Large intestine (tissue), 3 donors: ENCODE measurements at regions not wholly inside any gene's neighbourhood (a gene's known extent, or its start where the extent isn't known, plus 50 kb on each side); places are given as distances from the start of the nearest gene placed in this dataset.

Source experiments
- DNase-seq, 2 donors: peaks; one replicate each; pipeline versions ENCODE4 v3.0.0 to v3.0.0-alpha.2; 2013
- H3K27ac ChIP-seq: one replicate; pipeline ENCODE4 v1.5.1; 2013; ENCODE audit warnings: low read length
- H3K27me3 ChIP-seq: 2 replicates; pipeline ENCODE4 v1.6.1; 2013; ENCODE audit warnings: low read length; ENCODE audit not compliant: control insufficient read depth, insufficient read depth
- H3K36me3 ChIP-seq: 2 replicates; pipeline ENCODE4 v1.6.1; 2013; ENCODE audit warnings: low read length; ENCODE audit not compliant: control insufficient read depth, insufficient read depth
- H3K4me1 ChIP-seq: one replicate; pipeline ENCODE4 v1.6.1; 2013; ENCODE audit warnings: low read length; ENCODE audit not compliant: control insufficient read depth, insufficient read depth
- H3K4me3 ChIP-seq: one replicate; pipeline ENCODE4 v1.5.1; 2013; ENCODE audit warnings: low read length
- H3K9me3 ChIP-seq: one replicate; pipeline ENCODE4 v1.6.1; 2013; ENCODE audit warnings: mild to moderate bottlenecking, low read depth, low read length, moderate library complexity; ENCODE audit not compliant: control insufficient read depth
- WGBS: methylation state at CpG from one replicate; pipeline ENCODE4 v1.1.5; 2013; ENCODE audit warnings: low lambda C conversion rate; ENCODE audit not compliant: insufficient coverage; 5-methylcytosine and 5-hydroxymethylcytosine counted together

DNA sequence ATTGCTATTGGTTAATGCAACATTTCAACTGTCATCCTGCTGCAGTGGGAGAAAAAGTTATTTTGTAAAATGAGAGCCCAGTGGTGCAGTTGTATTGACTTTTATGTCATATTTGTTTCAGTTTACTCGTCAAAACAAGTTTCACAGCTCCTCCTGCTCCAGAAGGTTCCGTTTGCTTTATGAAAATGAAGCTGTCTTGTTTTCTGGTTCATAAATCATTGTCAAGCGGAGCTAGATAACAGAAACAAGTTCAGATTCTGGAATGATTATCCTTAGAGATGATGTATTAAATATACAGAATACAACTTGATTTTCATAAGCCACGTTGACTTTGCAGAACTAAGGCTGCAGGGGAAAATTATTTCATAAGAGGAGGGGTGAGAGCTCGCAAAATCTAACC, 970.5 kb upstream of the NR2F2 start:
- Histone ChIP-seq H3K36me3 (no peaks in the 10 kb centered on the region), H3K9me3 (no peaks in the 10 kb centered on the region), H3K27me3 (no peaks in the 10 kb centered on the region), H3K4me3 (no peak overlapping the region), H3K4me1 (no peaks in the 10 kb centered on the region), H3K27ac (no peak overlapping the region)
- WGBS = no CpG with 5 or more reads among the region's 5 CpGs
- DNase-seq = no peak

DNA sequence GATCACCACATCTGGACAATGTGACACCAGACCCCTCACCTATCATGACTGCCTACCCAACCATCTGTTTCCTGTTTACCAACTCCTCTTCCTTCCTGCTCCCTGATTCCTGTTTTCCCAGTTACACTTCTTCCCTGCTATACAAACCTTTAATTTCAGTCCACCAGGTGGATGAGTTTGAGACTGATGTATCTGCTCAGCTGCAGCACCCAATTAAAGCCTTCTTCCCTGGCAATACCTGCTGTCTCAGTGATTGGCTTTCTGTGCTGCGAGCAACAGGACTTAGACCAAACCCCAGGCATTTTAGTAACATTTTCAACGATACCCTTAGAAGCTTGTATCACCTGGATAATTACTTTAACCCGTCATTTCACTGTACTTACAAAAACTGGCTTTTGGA, 968.2 kb upstream of the NR2F2 start:
- H3K4me1 ChIP-seq = no peaks in the 10 kb centered on the region
- no peak overlapping the region for H3K27ac ChIP-seq
- 40% methylated on average over 1 of the region's 3 CpGs for WGBS
- no peaks in the 10 kb centered on the region for H3K9me3 ChIP-seq
- H3K27me3 ChIP-seq = no peaks in the 10 kb centered on the region
- H3K4me3 ChIP-seq = no peak overlapping the region
- no peak for DNase-seq
- H3K36me3 ChIP-seq = no peaks in the 10 kb centered on the region

DNA sequence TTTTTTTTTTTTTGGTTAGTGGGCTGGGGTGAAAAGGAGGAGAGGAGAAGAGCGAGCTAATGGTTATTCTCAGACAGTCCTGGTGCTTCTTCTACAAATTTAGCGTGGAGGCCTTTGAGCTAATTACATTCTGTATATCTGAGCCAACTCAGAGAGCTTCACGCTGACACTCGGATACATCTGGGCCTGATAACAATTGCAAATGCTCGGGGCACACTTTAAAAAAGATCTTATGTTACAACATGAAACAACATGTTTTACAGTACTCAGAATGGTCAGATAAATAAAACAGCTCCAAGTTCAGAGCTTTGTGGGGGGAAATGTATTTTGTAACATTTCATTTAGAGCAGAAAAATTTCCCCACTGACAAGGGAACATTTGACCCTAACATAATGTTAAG, 966.9 kb upstream of the NR2F2 start:
- WGBS = no CpG with 5 or more reads among the region's 5 CpGs
- DNase-seq = no peak
- Histone ChIP-seq H3K4me3 (no peak overlapping the region), H3K27ac (no peak overlapping the region), H3K9me3 (no peaks in the 10 kb centered on the region), H3K4me1 (no peaks in the 10 kb centered on the region), H3K36me3 (no peaks in the 10 kb centered on the region), H3K27me3 (no peaks in the 10 kb centered on the region)

- no peaks in the 10 kb centered on the region for H3K27me3 ChIP-seq
- no peak overlapping the region for H3K4me3 ChIP-seq
- H3K27ac ChIP-seq = no peak overlapping the region
- H3K36me3 ChIP-seq = no peaks in the 10 kb centered on the region
- no peaks in the 10 kb centered on the region for H3K9me3 ChIP-seq
- DNase-seq = peak; percentile 13 to 37
- no CpG with 5 or more reads among the region's 12 CpGs for whole genome bisulfite sequencing
- no peaks in the 10 kb centered on the region for H3K4me1 ChIP-seq
Observed at GRCh38 chr15:95365511-95366107, 964.9 kb upstream of the NR2F2 start.

DNA sequence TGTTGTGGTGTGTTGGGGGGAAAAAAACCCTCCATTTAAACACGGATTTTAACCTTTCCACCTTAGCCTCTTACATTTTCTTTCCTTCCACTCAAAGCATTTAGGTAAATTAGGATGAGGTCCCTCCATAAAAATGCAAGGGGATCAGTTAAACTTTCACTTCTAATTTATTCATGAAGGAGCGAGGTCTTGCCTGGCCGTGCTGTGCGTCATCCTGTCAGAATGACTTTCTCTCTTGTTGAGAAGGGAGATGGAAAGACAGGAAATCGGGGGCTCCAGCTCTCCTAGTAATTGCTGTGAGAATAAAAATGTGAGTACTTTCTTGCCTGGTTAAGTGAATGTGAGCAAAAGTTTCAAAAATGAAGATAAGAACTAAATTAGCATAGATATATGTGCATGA, 962.3 kb upstream of the NR2F2 start:
- no peak overlapping the region for H3K27ac ChIP-seq
- no peaks in the 10 kb centered on the region for H3K27me3 ChIP-seq
- no peak for DNase-seq
- no peaks in the 10 kb centered on the region for H3K4me1 ChIP-seq
- H3K36me3 ChIP-seq = no peaks in the 10 kb centered on the region
- H3K4me3 ChIP-seq = no peak overlapping the region
- no CpG with 5 or more reads among the region's 5 CpGs for WGBS
- no peaks in the 10 kb centered on the region for H3K9me3 ChIP-seq

DNA sequence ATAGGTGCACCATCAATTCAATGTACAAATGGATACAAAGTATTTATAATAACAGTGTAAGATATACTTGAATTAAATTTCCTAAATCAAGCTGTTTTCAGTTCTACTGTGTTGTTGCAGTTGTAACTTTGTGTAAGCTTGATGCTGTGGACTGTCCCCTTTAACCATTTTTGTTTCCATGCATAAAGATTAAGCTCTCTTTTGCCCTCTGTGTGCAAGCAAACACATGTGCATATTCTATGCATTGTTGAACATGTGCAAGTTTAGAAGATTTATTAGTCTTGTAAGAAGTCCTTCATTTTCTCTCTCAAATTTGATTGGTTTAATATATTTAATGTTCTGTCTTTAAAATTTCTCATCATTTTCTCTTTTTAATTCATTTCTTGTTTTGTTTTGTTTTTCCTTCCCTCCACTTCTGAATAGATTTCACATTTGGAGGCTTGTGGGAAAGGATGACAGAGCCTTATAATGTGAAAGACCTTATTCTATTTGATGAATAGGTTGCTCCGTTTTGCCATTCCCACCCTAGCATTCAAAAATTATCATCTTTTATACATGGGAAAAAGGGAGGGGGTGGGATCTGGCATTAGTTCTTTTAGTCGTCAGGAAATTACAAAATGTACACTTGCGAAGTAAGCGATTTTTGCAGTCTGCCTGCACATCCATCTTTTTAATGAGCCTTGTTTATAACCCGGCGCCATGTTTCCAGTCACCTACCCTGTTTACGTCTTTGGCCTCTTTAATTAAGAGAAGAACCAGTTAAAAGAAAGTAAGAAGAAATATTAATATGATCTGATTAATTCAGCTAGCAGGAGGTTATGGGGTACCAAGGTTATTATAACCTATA, 961.5 kb upstream of the NR2F2 start:
- no peaks in the 10 kb centered on the region for H3K4me1 ChIP-seq
- H3K4me3 ChIP-seq = no peak overlapping the region
- no peaks in the 10 kb centered on the region for H3K36me3 ChIP-seq
- DNase-seq = no peak
- H3K9me3 ChIP-seq = no peaks in the 10 kb centered on the region
- 85% methylated on average over 3 of the region's 7 CpGs for WGBS
- H3K27me3 ChIP-seq = no peaks in the 10 kb centered on the region
- no peak overlapping the region for H3K27ac ChIP-seq

GRCh38 chr15:95370291-95370690, 960.2 kb upstream of the NR2F2 start:
- H3K27me3 ChIP-seq = no peaks in the 10 kb centered on the region
- WGBS = 100% methylated on average over 2 of the region's 2 CpGs
- H3K9me3 ChIP-seq = no peaks in the 10 kb centered on the region
- no peaks in the 10 kb centered on the region for H3K36me3 ChIP-seq
- H3K27ac ChIP-seq = no peak overlapping the region
- H3K4me3 ChIP-seq = no peak overlapping the region
- no peaks in the 10 kb centered on the region for H3K4me1 ChIP-seq
- no peak for DNase-seq

DNA sequence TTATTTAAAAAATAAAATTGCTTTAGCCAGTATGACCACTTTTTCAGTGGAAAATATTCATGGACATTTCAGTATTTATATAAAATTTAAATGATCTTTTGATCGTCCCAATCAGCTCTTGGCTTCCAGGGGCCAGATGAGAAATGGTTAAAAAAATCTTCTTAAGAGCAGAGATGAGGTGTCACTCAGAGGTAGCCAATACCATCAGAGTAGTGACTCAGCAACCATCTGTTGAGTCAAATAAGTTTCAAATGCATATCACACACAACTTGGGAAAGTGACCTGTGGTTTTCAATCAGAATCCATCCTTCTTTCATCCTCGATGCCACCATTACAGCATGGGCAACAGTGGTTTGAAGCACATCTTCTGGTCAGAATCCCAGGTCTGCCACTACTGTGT, 958.8 kb upstream of the NR2F2 start:
- 100% methylated on average over 2 of the region's 2 CpGs for WGBS
- no peak overlapping the region for H3K27ac ChIP-seq
- H3K36me3 ChIP-seq = no peaks in the 10 kb centered on the region
- H3K4me3 ChIP-seq = no peak overlapping the region
- no peak for DNase-seq
- no peaks in the 10 kb centered on the region for H3K4me1 ChIP-seq
- no peaks in the 10 kb centered on the region for H3K27me3 ChIP-seq
- H3K9me3 ChIP-seq = no peaks in the 10 kb centered on the region

DNA sequence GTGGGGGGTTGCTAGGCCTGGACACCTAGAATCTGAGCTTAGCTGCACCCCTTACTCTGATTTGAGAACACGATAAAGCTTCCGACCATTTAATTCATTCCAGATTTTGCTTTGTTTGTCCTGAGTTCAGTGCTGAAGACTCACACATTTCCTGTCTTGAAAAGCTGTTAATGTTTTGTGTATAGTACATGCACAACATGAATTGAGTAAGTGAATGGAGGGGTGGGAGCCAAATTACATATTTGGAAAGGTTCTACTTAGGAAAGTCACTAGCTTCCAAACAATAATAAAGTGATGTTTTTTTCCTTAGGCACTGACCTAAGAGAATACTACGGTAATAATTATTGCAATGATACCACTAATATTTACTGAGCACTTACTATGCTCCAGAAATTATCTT, 955.2 kb upstream of the NR2F2 start:
- DNase-seq = no peak
- 83% methylated on average over 1 of the region's 3 CpGs for WGBS
- H3K27ac ChIP-seq = no peak overlapping the region
- no peaks in the 10 kb centered on the region for H3K9me3 ChIP-seq
- no peaks in the 10 kb centered on the region for H3K27me3 ChIP-seq
- no peaks in the 10 kb centered on the region for H3K4me1 ChIP-seq
- no peaks in the 10 kb centered on the region for H3K36me3 ChIP-seq
- H3K4me3 ChIP-seq = no peak overlapping the region

GRCh38 chr15:95377258-95377852, 953.1 kb upstream of the NR2F2 start:
- Histone ChIP-seq H3K4me1 (no peaks in the 10 kb centered on the region), H3K27me3 (no peaks in the 10 kb centered on the region), H3K9me3 (no peaks in the 10 kb centered on the region), H3K4me3 (no peak overlapping the region), H3K36me3 (no peaks in the 10 kb centered on the region), H3K27ac (no peak overlapping the region)
- 72% methylated on average over 2 of the region's 5 CpGs for WGBS
- no peak for DNase-seq
